Glomerular endothelial cell (primary cell): ENCODE measurements at regions not wholly inside any gene's neighbourhood (a gene's known extent, or its start where the extent isn't known, plus 50 kb on each side); places are given as distances from the start of the nearest gene placed in this dataset.

Source experiments
- DNase-seq: peaks from one replicate; pipeline ENCODE4 v3.0.0-alpha.2; 2011; ENCODE audit warnings: low read depth, low spot score; ENCODE audit errors: extremely low read depth

DNA sequence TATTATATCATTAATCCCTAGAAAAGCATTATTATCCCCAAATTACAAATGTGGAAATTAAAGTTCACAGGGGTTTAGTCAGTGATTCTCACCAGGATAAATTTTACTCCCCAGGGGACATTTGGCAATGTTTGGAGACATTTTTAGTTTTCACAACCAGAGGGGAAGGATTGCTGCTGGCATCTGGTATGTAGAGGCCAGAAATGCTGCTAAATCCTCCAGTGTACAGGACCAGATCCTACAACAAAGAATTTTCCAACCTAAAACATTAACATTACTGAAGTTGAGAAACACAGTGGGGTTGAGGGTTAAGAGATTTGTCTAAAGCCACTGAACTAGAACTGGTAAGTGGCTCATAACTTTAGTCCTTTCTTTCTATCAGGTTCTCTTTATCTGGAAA lies 162.0 kb upstream of the SYT6 start:
- DNase-seq, result no peak

DNA sequence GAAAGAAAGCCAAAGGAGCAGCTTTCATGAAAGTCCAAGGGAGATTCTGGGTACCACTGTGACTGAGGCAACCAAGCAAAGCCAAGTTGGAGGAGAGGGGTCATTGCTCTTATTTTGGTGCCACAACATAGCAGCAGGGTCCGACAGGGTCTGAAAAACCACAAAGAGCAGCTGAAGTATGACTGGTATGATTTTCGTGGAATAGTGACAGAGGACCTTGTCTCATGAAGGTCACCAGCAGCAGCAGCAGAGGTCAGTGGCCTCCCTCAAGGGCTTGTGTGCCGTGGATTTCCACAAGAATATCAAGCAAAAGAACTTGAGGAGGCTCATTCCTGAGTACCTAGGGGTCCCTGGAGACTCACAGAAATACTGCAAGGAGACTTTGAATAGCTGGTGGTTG lies 160.9 kb upstream of the SYT6 start:
- DNase-seq, result no peak

DNA sequence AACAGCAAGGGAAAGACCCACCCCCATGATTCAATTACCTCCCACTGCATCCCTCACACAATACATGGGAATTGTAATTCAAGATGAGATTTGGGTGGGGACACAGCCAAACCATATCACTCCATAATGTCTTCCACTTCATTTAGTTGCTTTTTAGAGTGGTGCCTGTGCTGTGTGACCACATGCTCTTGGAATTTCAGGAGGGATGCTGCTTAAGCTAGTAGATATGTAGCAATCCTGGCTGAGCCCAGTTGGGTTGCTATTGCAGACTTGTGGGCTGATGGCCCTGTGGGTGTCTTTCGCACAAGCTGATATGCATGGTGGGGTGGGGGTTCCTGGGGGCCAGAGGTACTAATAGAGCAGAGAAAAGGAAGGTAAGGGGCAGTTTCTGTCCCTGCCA lies 160.4 kb upstream of the SYT6 start:
- DNase-seq, result no peak

DNA sequence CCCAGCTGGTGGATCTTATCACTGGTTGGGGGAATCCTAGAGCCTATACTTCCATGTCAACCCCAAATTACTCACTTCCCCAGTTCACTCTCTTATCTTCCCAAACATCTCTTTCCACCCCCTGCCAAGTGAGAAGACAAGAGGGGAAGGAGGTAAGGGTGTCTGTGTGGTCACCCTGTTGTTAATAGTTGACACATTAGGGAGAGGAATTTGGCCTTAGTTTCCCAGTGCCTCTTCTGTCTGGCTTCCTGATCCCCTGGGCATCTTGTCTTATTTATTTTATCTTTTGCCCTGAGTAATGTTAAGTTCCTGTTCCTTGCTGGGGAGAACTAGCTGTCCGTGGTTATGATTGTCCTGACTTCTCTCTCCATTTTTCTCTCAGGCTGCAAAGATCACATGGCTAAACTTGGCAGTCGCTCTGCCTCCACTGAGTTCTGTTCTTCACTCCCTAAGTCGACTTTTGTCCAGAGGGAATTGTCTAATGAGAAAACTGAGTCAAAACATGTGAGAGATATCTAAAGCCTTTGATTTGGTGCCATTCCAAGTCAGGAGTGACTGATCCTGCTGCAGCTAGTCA lies 157.1 kb upstream of the SYT6 start:
- no peak for DNase-seq

DNA sequence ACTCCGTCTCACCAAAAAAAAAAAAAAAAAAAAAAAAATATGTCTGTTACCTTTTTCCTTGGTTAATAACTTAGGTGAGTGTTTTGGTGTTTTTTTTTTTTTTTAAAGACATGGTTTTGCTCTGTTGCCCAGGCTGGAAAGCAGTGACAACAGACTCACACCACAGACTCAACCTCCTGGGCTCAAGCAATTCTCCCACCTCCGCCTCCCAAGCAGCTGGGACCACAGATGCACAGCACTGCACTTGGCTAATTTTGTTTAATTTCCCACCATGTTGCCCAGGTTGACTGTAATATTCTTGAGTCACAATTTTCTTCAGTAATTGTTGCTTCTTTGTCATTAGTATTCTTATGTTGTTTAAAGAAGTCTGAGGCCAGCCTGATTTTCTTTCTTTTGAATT lies 149.2 kb upstream of the SYT6 start:
- DNase-seq, result no peak

DNA sequence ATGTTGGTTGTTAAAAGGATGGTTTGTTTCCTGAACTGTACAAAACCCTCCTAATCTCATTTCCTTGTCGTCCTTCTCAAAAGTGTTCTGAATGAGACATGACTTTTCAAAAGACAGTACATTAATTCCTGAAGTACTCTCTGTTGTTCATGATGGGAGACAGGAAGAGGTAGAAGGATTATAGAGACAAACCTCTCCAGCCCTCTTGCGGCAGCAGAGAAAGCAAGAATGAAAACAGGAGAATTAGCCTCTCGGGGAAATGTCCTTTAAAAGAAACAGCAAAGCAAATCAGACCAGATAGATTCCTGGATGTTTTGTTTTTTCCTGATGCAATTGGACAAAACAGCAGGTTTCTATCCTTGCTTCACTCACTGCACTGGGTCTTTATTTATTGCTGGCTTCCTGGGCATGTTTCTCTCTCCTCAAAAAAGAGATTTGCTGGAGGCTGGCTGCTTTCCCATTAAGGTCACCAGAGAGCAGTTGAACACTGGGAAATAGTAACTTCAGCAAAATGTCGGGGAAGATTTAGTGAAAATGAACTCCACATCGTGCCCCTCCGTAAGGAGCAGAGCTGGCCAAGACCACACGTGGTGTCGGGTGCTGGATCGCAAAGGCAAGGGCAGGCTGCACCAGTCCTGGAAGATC lies 145.8 kb upstream of the SYT6 start:
- DNase-seq, result no peak

DNA sequence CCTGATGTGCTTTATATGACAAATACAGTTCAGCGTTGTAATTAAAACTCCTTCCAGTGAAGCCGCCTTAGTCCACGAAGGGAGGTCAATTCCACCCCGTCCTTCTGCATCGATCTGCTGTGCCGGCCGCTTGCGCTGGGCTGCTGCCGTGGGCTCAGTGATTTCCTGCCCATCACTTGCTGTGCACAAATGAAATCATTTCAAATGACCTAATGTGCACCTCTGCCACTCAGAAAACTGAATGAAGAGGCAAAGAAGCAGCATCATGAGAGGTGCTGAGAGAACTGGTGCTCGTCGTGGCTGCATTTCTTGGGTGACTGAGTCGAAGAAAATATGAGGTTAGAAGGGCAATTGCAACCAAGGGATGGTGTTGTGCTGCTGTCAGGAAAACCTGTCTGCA lies 144.3 kb upstream of the SYT6 start:
- DNase-seq, result no peak

DNA sequence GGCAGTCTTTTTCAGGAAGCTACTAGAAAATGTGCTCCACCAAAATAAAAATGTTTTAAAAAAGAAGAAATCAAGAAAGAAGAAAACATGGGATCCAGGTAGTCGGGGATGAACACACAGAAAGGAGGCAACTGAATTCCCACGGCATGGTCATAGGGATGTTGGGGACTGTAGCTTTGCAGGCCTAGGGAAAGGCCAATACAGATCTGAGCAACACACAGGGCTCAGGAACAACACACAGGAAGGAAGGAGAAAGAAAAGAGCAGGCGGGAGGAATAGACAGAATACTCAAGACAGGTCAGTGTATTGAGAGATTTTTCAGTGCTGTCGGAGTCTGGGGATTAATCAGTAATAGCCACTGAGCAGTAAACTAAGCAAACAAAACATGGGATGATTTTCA lies 142.7 kb upstream of the SYT6 start:
- DNase-seq, result no peak

DNA sequence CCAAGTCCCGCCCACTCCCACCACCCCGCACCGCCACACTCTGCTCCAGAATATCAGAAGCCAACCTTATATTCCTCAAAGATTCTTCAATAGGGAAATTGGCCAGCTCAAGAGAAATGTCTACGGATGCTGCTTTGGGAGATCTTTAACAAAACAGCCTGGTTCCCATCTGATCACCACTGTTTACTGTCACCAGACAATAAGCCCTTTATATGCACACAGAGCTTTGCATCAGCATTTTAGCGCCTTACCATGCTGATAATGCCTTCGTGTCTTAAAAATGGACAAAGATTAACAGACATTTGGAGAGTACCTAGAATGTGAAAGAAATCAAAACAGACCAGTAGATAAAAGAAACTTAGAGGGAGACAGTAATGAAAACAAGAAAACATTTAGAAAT lies 141.7 kb upstream of the SYT6 start:
- DNase-seq, result no peak

DNA sequence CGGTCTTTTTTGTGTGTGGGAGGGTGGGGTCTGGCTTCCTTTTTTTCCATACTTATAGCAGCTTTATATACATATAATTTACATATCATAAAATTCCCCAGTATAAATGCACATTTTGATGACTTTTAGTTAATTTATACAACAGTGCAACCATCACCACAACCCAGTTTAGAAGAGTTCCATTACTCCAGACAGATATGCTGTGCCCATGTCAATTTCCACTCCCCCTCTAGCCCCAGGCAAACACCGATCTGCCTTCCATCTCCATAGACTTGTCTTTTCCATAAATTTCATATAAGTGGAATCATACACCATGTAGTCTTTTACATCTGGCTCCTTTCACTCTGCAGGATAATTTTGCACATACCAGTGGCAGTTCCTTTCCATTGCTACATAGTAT lies 139.2 kb upstream of the SYT6 start:
- DNase-seq, result no peak

DNA sequence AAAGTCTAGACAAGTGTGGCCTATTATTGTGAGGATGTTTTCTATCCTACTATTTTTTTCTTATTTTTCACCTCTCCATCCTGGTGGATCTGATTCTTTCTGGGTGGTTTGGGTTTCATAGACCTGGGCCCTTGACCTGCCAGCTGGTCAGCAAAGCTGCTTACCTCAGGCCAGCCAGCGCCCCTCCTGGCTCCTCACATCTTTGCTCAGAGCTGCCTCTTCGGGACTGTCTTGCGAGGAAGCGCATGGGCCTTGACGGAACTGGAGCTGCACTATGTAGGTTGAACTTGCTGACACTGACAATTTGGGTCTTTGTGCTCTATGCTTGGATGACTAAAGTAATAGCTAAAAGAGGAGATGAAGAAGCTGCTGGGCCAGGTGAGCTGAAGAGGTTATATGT lies 138.5 kb upstream of the SYT6 start:
- no peak for DNase-seq

DNA sequence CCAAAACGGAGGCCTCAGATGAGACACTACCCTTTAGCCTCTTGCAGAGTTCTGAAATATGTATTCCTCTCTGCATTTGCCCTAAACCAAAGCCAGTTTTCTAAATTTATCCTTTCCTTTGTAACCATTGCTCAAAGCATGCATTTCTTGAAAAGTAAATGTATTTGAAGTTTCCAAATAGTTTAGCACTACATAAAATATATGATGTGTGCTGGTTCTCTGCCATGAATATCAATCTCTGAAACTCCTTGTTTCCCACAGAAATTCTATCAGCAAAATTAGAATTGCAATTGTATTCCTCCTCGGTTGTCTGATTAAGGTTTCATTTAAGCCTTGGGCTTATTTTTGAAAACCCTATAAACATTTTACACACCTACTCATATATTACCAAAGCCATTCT lies 137.1 kb upstream of the SYT6 start:
- no peak for DNase-seq

DNA sequence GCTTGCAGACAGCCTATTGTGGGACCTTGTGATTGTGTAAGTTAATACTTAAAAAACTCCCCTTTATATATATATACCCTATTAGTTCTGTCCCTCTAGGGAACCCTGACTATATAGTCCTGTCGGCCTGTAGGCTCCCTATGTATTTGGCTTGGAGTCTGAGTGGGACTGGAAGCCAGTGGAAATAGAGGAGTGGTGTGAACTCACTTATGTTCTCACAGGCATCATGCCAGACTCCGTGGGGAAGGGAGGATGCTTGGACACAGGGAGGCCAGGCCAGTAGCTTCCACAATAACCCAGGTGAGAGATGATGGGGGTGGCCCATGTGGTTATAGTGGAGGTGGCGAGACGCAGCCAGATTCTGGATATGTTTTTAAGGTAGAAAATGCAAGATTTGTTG lies 136.7 kb upstream of the SYT6 start:
- DNase-seq, result no peak

DNA sequence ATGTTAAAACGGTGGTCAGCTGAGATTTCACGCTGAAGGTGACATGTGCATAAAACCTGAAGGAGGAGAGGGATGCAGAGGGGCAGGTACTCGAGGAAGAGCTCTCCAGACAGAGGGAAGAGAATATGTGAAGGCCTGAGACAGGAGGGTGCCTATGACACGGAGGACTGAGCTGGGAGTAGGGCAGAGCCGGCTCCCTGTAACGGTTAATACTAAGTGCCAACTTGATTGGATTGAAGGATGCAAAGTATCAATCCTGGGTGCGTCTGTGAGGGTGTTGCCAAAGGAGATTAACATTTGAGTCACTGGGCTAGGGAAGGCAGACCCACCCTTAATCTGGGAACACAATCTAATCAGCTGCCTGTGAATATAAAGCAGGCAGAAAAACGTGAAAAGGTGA lies 136.2 kb upstream of the SYT6 start:
- no peak for DNase-seq

DNA sequence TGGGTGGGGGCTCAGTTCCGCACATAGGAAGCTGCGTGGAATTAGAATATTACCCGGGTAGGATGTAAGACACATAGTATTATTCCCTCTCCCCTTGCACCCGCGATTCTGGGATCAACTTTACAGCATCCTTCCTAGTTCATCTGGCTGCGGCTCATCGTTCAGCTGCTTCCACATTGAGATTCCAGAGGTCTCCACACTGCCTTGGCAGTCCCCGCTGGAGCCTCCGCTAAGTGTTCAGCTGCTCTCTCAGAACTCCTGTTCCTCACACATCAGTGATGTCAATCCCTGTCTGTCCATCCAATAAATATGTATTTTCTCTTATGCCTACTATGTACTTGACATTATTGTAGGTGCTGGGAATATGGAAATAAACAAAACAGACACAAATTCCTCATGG lies 135.6 kb upstream of the SYT6 start:
- no peak for DNase-seq

DNA sequence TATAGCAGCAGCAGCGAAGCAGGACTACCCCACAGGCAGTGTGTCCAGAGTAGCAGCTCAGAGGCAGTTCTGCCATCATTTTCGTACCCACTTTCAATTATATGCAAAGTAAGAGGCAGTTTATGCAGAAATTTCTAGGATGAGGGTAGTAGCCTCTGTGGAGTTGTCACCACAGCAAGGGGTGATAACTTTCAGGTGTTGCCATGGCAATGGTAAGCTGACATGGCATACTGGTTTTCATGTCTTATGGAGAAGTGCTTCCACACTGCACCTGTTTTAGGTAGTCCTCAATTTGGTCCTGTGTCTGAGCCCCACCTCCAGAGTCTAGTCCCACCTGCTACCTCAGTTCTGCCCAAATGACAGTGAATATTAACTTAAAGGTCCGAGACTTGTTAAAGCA lies 133.3 kb upstream of the SYT6 start:
- DNase-seq, result no peak

DNA sequence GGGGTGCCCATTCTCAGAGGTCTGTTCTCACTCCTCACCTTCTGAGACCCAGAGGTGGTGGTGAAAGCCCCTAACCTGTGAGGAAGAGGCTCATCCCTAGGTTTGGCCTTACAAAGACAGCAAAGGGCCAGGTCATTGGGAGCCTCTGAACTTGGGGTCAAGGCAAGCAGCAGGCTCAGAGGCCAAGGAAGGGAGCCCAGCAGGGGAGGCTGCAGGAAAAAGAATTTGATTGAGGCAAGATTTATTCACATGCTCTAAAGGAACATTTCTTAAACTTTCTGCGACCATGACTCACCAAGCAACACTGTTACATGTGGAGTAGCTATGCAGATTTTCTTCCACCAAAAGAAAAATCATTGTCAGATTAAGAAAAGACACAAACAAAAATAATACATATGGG lies 132.5 kb upstream of the SYT6 start:
- no peak for DNase-seq

DNA sequence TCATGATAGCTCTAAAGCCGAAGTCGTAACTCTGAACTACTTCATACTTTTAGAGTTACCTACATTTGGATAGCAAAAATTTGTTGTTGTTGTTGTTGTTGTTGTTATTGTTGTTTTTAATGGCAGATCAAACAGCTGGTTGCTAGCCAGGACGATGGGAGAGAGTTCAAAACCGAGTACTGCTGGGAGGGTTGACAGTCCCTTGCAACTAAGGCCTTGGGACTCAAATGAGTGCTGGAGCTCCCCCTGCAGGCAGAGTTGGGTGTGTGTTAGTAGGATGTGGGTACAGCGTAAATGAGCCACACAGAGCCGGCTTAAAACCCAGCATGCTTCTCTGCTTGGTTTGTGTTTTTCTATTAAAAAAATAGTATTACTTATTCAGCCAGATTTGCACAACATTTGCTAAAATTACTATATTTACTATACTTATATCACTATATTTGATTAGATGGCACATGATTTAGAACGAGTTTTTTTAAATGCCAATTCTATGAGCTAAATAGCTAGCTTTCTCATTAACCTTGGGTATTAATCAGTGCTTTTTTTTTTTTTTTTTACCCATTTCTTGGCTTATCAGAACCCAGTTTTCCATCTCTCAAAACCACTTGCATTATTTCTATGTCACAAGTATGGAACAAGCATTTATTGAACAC lies 129.2 kb upstream of the SYT6 start:
- peak; percentile 74 for DNase-seq

DNA sequence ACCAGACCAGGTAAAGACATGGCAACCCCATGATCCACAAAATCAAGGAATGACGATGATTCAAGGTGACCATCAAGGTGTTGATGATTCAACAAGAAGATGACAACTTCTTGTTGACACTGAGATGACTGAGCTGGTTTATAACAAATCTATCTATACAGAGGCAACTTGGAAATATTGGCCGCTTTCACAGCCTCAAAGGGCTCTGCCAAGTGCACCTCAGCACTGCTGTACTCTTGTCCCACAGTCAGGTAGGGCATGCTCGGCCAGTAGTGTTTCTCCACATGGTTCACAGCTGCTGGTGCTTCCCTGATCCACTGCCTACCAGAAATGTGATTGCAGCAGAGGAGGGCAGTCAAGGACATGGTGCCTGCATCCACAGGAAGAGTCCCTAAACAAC lies 125.2 kb upstream of the SYT6 start:
- DNase-seq, result no peak

DNA sequence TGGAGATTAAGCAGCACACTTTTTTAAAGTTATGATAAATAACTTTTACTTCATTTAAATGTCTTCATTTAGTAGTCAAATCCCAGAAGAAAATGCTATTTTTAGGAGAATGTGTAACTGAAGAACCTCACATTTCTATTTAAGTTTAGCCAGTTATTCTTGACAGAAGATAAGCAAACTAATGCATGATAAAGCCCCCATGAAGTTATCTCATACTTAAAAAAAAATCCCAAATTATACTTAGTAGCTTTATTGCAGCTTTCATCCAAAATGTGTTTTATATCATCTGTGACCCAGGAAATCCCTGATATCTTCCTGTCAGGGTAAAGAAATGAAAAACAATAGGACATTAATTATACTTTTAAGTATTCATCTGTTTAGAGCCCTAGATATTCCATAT lies 124.8 kb upstream of the SYT6 start:
- no peak for DNase-seq

DNA sequence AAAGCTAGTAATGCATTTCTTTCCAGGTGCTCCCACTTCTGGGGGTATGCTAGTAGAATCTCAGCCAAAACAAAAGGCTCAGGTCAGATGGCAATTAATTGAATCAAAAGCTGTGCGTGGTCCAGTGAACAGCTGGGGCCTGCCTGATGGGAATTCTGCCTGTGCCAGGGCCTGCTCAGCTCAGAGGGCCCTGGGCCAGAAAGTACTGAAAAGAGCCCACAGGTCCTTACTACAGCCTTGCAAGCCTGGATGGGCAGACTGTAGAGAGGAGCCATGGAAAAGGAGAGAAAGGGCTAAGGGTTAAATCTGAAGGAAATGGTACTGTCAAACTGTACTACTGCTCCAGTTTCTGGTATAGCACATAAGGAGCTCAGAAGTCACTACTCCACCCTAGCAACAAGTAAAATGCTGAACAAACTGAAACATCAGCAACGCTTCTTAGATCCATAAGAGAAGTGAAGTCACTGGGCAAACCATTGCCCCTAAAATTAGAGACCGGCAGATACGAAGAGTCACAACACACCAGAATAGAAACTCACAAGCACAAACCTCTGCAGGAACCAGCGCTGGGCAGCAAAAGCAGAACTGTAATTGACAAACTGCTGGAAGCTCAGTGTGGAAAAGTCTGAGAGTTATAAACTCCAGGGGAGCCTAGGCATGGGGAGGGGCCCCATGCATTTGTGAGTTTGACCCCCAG lies 121.1 kb upstream of the SYT6 start:
- DNase-seq, result no peak

DNA sequence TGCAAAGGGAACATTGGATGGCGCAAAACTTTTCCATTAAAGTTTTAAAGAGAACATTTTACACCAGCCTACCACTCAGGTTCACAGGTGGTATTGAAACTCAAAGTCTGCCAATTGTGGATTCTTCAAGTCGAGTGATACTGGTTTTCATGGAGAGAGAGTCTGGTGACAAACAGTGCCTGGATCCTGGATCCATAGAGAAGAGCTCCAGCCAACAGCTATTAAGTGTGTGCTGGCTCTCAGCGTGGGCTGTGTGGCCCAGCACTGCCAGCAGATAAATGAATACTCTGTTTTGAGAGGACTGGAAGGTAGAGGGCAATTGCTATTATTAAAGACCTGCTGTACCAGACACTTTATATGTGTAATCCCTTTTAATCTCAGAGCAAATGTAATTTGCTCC lies 118.9 kb upstream of the SYT6 start:
- no peak for DNase-seq
